Fibroblast of lung (primary cell): ENCODE measurements at regions not wholly inside any gene's neighbourhood (a gene's known extent, or its start where the extent isn't known, plus 50 kb on each side); places are given as distances from the start of the nearest gene placed in this dataset.

Source experiments
- DNase-seq, 2 donors: peaks; one replicate each; pipeline versions ENCODE4 v3.0.0 to v3.0.0-alpha.2; 2010; ENCODE audit warnings: low read depth in 2 of 2
- H2AFZ ChIP-seq: 2 replicates; pipeline ENCODE4 v1.5.1; 2012; ENCODE audit warnings: low read length, control low read depth, inconsistent platforms
- H3K27ac ChIP-seq: 2 replicates; pipeline ENCODE4 v1.5.1; 2011; ENCODE audit warnings: low read length, control low read depth; ENCODE audit not compliant: insufficient read depth
- H3K27me3 ChIP-seq: 2 replicates; pipeline ENCODE4 v1.5.1; 2011; ENCODE audit warnings: mild to moderate bottlenecking, low read length; ENCODE audit not compliant: control insufficient read depth, insufficient read depth
- H3K36me3 ChIP-seq: 2 replicates; pipeline ENCODE4 v1.5.1; 2011; ENCODE audit warnings: low read length; ENCODE audit not compliant: control insufficient read depth, insufficient read depth
- H3K4me1 ChIP-seq: 2 replicates; pipeline ENCODE4 v1.5.1; 2011; ENCODE audit warnings: low read length; ENCODE audit not compliant: control insufficient read depth, insufficient read depth; ENCODE audit errors: extremely low read depth
- H3K4me2 ChIP-seq: 2 replicates; pipeline ENCODE4 v1.5.1; 2011; ENCODE audit warnings: low read length, control low read depth; ENCODE audit not compliant: insufficient read depth; ENCODE audit errors: extremely low read depth
- H3K4me3 ChIP-seq, 4 experiments: fragments of 200-600 bp in 1 of 4; sonication (generic) in 1 of 4; replicated peaks in 1 of 4; 2 replicates each; pipeline ENCODE4 v1.5.1; 2011 to 2016; ENCODE audit warnings: low read length in 4 of 4, low read depth in 3 of 4, mild to moderate bottlenecking in 3 of 4, control low read depth in 2 of 4, inconsistent platforms in 1 of 4, mixed read lengths in 1 of 4; ENCODE audit not compliant: insufficient read depth in 1 of 4; ENCODE audit errors: control extremely low read depth in 1 of 4
- H3K79me2 ChIP-seq: 2 replicates; pipeline ENCODE4 v1.5.1; 2012; ENCODE audit warnings: mild to moderate bottlenecking, low read length, inconsistent platforms; ENCODE audit not compliant: control insufficient read depth, insufficient read depth
- H3K9ac ChIP-seq: 2 replicates; pipeline ENCODE4 v1.5.1; 2011; ENCODE audit warnings: mild to moderate bottlenecking, low read length, control low read depth; ENCODE audit not compliant: insufficient read depth
- H3K9me3 ChIP-seq: 2 replicates; pipeline ENCODE4 v1.5.1; 2012; ENCODE audit warnings: low read depth, low read length; ENCODE audit not compliant: control insufficient read depth, insufficient read depth
- H4K20me1 ChIP-seq: 2 replicates; pipeline ENCODE4 v1.5.1; 2011; ENCODE audit warnings: low read length; ENCODE audit not compliant: control insufficient read depth, insufficient read depth; ENCODE audit errors: extremely low read depth
- CTCF ChIP-seq, 2 donors: IDR thresholded peaks in 1 of 2; conservative IDR thresholded peaks in 1 of 2; 1 replicate in 1 of 2; 2 replicates in 1 of 2; pipeline ENCODE4 v1.5.1; 2011 to 2012; ENCODE audit warnings: low read length in 2 of 2, control low read depth in 1 of 2, inconsistent platforms in 1 of 2, low read depth in 1 of 2, mild to moderate bottlenecking in 1 of 2
- EZH2 ChIP-seq: IDR thresholded peaks from 2 replicates; pipeline ENCODE4 v1.5.1; 2012; ENCODE audit warnings: low read length, control low read depth, mild to moderate bottlenecking; ENCODE audit errors: missing control alignments

DNA sequence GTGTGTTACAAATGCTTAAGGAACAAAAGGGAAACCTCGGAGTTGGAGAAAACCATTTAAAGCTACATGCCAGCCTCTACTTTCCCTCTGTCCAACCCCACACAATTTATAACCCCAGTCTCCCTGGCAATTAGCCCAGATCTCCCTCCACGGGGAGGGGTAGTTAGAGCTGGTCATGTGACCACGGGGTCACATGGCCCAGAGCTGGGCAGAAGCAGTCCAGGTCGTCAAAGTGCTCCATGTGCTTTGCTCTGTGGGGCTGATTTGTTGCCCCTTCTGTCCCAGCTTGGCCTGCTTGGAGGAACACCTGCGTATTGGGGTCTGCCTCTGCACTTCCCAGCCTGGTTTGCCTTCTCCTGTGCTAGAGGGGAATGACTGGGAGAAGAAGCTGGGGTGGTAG is 219.1 kb downstream of the RBM19 start:
- no peaks in the 10 kb centered on the region for H3K4me1 ChIP-seq
- no peak overlapping the region for H3K4me2 ChIP-seq
- H3K36me3 ChIP-seq = no peaks in the 10 kb centered on the region
- no peak overlapping the region for H3K27ac ChIP-seq
- no peak overlapping the region for H2AFZ ChIP-seq
- peak; percentile 3 to 4 for DNase-seq
- no peaks in the 10 kb centered on the region for H3K9me3 ChIP-seq
- TF ChIP-seq CTCF (conservative IDR thresholded peaks at IDR 0.05 in 1 of 2, IDR thresholded peaks at IDR 0.05 in 1 of 2; ENCODE audit: low read depth in 1 of 2, low read length in 2 of 2) = no peak
- no peak for TF ChIP-seq EZH2
- no peaks in the 10 kb centered on the region for H4K20me1 ChIP-seq
- H3K79me2 ChIP-seq = no peaks in the 10 kb centered on the region
- H3K27me3 ChIP-seq = no peaks in the 10 kb centered on the region
- H3K4me3 ChIP-seq = no peak overlapping the region
- no peak overlapping the region for H3K9ac ChIP-seq

GRCh38 chr12:113744802-113745395 is 221.2 kb downstream of the RBM19 start:
- Histone ChIP-seq H3K36me3 (no peaks in the 10 kb centered on the region), H3K4me1 (no peaks in the 10 kb centered on the region), H3K9me3 (no peaks in the 10 kb centered on the region), H3K4me2 (no peak overlapping the region), H3K4me3 (no peak overlapping the region), H3K79me2 (no peaks in the 10 kb centered on the region), H4K20me1 (no peaks in the 10 kb centered on the region), H3K27me3 (no peaks in the 10 kb centered on the region), H2AFZ (no peak overlapping the region), H3K27ac (no peak overlapping the region), H3K9ac (no peak overlapping the region)
- DNase-seq = no peak
- TF ChIP-seq CTCF (conservative IDR thresholded peaks at IDR 0.05 in 1 of 2, IDR thresholded peaks at IDR 0.05 in 1 of 2; ENCODE audit: low read depth in 1 of 2, low read length in 2 of 2) (no peak), EZH2 (no peak)

DNA sequence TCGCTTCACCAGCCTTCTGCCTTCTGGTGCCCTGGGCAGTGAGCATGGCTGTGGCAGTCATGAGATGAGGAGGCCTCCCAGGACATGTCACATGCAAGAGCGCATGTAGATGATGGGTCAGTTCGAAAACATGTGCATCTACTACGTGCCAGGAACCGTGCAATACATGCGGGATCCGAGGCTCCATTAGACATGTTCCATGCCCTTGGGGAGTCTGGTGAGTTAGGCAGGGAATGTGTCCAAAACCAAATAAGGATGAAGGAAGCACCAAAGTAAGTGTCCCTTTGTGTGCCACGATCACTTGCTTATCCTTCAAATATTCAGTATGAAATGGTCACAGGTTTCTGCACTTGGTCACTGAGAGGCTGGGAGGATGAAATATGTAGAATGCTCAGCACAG is 223.3 kb downstream of the RBM19 start:
- H3K36me3 ChIP-seq = no peaks in the 10 kb centered on the region
- H3K9ac ChIP-seq = no peak overlapping the region
- no peak for DNase-seq
- no peak overlapping the region for H3K27ac ChIP-seq
- no peaks in the 10 kb centered on the region for H3K79me2 ChIP-seq
- no peaks in the 10 kb centered on the region for H3K9me3 ChIP-seq
- no peaks in the 10 kb centered on the region for H4K20me1 ChIP-seq
- no peak overlapping the region for H3K4me3 ChIP-seq
- no peaks in the 10 kb centered on the region for H3K27me3 ChIP-seq
- no peaks in the 10 kb centered on the region for H3K4me1 ChIP-seq
- no peak overlapping the region for H3K4me2 ChIP-seq
- TF ChIP-seq EZH2 = no peak
- TF ChIP-seq CTCF (conservative IDR thresholded peaks at IDR 0.05 in 1 of 2, IDR thresholded peaks at IDR 0.05 in 1 of 2; ENCODE audit: low read depth in 1 of 2, low read length in 2 of 2) = no peak
- no peak overlapping the region for H2AFZ ChIP-seq
